H1 (cell line): ENCODE measurements at regions not wholly inside any gene's neighbourhood (a gene's known extent, or its start where the extent isn't known, plus 50 kb on each side); places are given as distances from the start of the nearest gene placed in this dataset.

Source experiments
- EZH2 ChIP-seq: fragments of 200-600 bp; sonication (generic); IDR thresholded peaks from 2 replicates; pipeline ENCODE4 v1.7.1; 2012; ENCODE audit warnings: low read depth, mild to moderate bottlenecking, moderate library complexity, low read length, inconsistent platforms; ENCODE audit not compliant: severe bottlenecking
- FOSL1 ChIP-seq: IDR thresholded peaks from 2 replicates; pipeline ENCODE4 v1.6.1; 2011; ENCODE audit warnings: mild to moderate bottlenecking, low read depth, low read length, moderate library complexity; ENCODE audit not compliant: insufficient read depth
- HDAC6 ChIP-seq: IDR thresholded peaks from one replicate; pipeline ENCODE4 v1.7.1; 2012; ENCODE audit warnings: low read depth, mild to moderate bottlenecking, inconsistent platforms, low read length, moderate library complexity
- MAFK ChIP-seq: IDR thresholded peaks from 2 replicates; pipeline ENCODE4 v1.6.1; 2012; ENCODE audit warnings: low read depth, mild to moderate bottlenecking, improper control_type of control experiment, low read length
- POLR2A ChIP-seq, 2 experiments: IDR thresholded peaks; 1 replicate in 1 of 2; 2 replicates in 1 of 2; pipeline ENCODE4 v1.6.1; 2011; ENCODE audit warnings: low read depth in 2 of 2, low read length in 2 of 2, mild to moderate bottlenecking in 2 of 2; ENCODE audit errors: control extremely low read depth in 1 of 2
- RFX5 ChIP-seq: IDR thresholded peaks from 2 replicates; pipeline ENCODE4 v1.6.1; 2011; ENCODE audit warnings: low read depth, low read length, improper control_type of control experiment, borderline replicate concordance
- RXRA ChIP-seq: IDR thresholded peaks from 2 replicates; pipeline ENCODE4 v1.6.1; 2011; ENCODE audit warnings: low read depth, mild to moderate bottlenecking, low read length, moderate library complexity; ENCODE audit not compliant: insufficient read depth
- SAP30 ChIP-seq: fragments of 300-600 bp; sonication (generic); IDR thresholded peaks from 2 replicates; pipeline ENCODE4 v1.7.1; 2012; ENCODE audit warnings: low read length, moderate library complexity, mild to moderate bottlenecking, inconsistent platforms; ENCODE audit not compliant: insufficient read depth, insufficient replicate concordance
- SIN3A ChIP-seq, 2 experiments: IDR thresholded peaks in 1 of 2; conservative IDR thresholded peaks in 1 of 2; 2 replicates each; pipeline ENCODE4 v1.6.1; 2011 to 2012; ENCODE audit warnings: low read length in 2 of 2, improper control_type of control experiment in 1 of 2, low read depth in 1 of 2, mild to moderate bottlenecking in 1 of 2
- SP2 ChIP-seq: IDR thresholded peaks from 2 replicates; pipeline ENCODE4 v1.6.1; 2012; ENCODE audit warnings: mild to moderate bottlenecking, low read length, inconsistent platforms
- SRF ChIP-seq: IDR thresholded peaks from 2 replicates; pipeline ENCODE4 v1.6.1; 2011; ENCODE audit warnings: mild to moderate bottlenecking, low read depth, low read length, moderate library complexity
- TEAD4 ChIP-seq: IDR thresholded peaks from 2 replicates; pipeline ENCODE4 v1.6.1; 2012; ENCODE audit warnings: low read depth, low read length, inconsistent platforms, mixed read lengths
- TF ChIP-seq, protein P1 (sequence below), 3 experiments: IDR thresholded peaks; 1 replicate in 2 of 3; 2 replicates in 1 of 3; pipeline versions ENCODE4 v1.5.1 to v1.6.1; 2011; ENCODE audit warnings: low read length in 3 of 3, mild to moderate bottlenecking in 3 of 3, inconsistent platforms in 2 of 3, low read depth in 1 of 3, moderate library complexity in 1 of 3; ENCODE audit not compliant: insufficient read depth in 1 of 3; ENCODE audit errors: control extremely low read depth in 1 of 3

- TF ChIP-seq EZH2 (peak; percentile 33), POLR2A (IDR thresholded peaks at IDR 0.05; ENCODE audit: control extremely low read depth in 1 of 2, low read depth in 2 of 2, low read length in 2 of 2) (no peak), TEAD4 (peak; percentile 36; the same call in 1 of the 2 replicates), MAFK (no peak), SAP30 (no peak), FOSL1 (no peak), SP2 (no peak), RXRA (no peak), HDAC6 (no peak), SRF (no peak), RFX5 (no peak), SIN3A (conservative IDR thresholded peaks at IDR 0.05 in 1 of 2, IDR thresholded peaks at IDR 0.05 in 1 of 2; ENCODE audit: low read depth in 1 of 2, low read length in 2 of 2) (no peak)
- TF ChIP-seq, protein P1, sequence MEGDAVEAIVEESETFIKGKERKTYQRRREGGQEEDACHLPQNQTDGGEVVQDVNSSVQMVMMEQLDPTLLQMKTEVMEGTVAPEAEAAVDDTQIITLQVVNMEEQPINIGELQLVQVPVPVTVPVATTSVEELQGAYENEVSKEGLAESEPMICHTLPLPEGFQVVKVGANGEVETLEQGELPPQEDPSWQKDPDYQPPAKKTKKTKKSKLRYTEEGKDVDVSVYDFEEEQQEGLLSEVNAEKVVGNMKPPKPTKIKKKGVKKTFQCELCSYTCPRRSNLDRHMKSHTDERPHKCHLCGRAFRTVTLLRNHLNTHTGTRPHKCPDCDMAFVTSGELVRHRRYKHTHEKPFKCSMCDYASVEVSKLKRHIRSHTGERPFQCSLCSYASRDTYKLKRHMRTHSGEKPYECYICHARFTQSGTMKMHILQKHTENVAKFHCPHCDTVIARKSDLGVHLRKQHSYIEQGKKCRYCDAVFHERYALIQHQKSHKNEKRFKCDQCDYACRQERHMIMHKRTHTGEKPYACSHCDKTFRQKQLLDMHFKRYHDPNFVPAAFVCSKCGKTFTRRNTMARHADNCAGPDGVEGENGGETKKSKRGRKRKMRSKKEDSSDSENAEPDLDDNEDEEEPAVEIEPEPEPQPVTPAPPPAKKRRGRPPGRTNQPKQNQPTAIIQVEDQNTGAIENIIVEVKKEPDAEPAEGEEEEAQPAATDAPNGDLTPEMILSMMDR (IDR thresholded peaks at IDR 0.05; ENCODE audit: control extremely low read depth in 1 of 3, insufficient read depth in 1 of 3, low read depth in 1 of 3, low read length in 3 of 3): no peak
Observed at GRCh38 chr10:100642295-100642994, 102.9 kb upstream of the PAX2 start (continued).
